ENCODE measurements at regions not wholly inside any gene's neighbourhood (a gene's known extent, or its start where the extent isn't known, plus 50 kb on each side); places are given as distances from the start of the nearest gene placed in this dataset.

- TF ChIP-seq ZNF543 (CRISPR knock-in tag; IDR thresholded peaks at IDR 0.05) = no peak
- no peak for TF ChIP-seq NFIB (CRISPR knock-in tag; IDR thresholded peaks at IDR 0.05; ENCODE audit: borderline replicate concordance)
- 0 out of 2 replicates have a peak, but pooled peaks have one; percentile 85 for TF ChIP-seq ZNF383 (CRISPR knock-in tag; IDR thresholded peaks at IDR 0.05; ENCODE audit: borderline replicate concordance)
- TF ChIP-seq, protein P1, sequence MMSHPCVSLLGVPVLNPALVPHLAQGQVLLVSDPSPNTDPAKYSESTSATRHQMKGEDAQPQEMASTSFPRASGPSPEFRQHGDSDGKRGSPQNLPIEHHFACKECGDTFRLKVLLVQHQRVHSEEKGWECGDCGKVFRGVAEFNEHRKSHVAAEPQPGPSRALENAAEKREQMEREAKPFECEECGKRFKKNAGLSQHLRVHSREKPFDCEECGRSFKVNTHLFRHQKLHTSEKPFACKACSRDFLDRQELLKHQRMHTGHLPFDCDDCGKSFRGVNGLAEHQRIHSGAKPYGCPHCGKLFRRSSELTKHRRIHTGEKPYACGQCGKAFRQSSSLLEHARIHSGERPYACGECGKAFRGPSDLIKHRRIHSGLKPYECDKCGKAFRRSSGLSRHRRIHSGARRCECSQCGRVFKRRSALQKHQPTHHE (CRISPR knock-in tag; IDR thresholded peaks at IDR 0.05; ENCODE audit: borderline replicate concordance) = peak; percentile 76; the same call in 1 of the 2 replicates
- TF ChIP-seq ZNF724P (CRISPR knock-in tag; IDR thresholded peaks at IDR 0.05; ENCODE audit: borderline replicate concordance) = peak; percentile 26; the same call in 1 of the 2 replicates
- TF ChIP-seq THAP9 (CRISPR knock-in tag; IDR thresholded peaks at IDR 0.05; ENCODE audit: borderline replicate concordance) = no peak
- TF ChIP-seq BCL6 (CRISPR knock-in tag; IDR thresholded peaks at IDR 0.05) = peak; percentile 94
- TF ChIP-seq ZNF569 (CRISPR knock-in tag; IDR thresholded peaks at IDR 0.05; ENCODE audit: borderline replicate concordance) = no peak; the same call in 1 of the 2 replicates
- peak; percentile 60 for TF ChIP-seq TAF1 (CRISPR knock-in tag; IDR thresholded peaks at IDR 0.05)
- peak; percentile 78 for TF ChIP-seq ESRRA (CRISPR knock-in tag; IDR thresholded peaks at IDR 0.05; ENCODE audit: low read depth)
- TF ChIP-seq KLF13 (CRISPR knock-in tag; IDR thresholded peaks at IDR 0.05) = no peak
- TF ChIP-seq, protein P2, sequence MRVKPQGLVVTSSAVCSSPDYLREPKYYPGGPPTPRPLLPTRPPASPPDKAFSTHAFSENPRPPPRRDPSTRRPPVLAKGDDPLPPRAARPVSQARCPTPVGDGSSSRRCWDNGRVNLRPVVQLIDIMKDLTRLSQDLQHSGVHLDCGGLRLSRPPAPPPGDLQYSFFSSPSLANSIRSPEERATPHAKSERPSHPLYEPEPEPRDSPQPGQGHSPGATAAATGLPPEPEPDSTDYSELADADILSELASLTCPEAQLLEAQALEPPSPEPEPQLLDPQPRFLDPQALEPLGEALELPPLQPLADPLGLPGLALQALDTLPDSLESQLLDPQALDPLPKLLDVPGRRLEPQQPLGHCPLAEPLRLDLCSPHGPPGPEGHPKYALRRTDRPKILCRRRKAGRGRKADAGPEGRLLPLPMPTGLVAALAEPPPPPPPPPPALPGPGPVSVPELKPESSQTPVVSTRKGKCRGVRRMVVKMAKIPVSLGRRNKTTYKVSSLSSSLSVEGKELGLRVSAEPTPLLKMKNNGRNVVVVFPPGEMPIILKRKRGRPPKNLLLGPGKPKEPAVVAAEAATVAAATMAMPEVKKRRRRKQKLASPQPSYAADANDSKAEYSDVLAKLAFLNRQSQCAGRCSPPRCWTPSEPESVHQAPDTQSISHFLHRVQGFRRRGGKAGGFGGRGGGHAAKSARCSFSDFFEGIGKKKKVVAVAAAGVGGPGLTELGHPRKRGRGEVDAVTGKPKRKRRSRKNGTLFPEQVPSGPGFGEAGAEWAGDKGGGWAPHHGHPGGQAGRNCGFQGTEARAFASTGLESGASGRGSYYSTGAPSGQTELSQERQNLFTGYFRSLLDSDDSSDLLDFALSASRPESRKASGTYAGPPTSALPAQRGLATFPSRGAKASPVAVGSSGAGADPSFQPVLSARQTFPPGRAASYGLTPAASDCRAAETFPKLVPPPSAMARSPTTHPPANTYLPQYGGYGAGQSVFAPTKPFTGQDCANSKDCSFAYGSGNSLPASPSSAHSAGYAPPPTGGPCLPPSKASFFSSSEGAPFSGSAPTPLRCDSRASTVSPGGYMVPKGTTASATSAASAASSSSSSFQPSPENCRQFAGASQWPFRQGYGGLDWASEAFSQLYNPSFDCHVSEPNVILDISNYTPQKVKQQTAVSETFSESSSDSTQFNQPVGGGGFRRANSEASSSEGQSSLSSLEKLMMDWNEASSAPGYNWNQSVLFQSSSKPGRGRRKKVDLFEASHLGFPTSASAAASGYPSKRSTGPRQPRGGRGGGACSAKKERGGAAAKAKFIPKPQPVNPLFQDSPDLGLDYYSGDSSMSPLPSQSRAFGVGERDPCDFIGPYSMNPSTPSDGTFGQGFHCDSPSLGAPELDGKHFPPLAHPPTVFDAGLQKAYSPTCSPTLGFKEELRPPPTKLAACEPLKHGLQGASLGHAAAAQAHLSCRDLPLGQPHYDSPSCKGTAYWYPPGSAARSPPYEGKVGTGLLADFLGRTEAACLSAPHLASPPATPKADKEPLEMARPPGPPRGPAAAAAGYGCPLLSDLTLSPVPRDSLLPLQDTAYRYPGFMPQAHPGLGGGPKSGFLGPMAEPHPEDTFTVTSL (CRISPR knock-in tag; IDR thresholded peaks at IDR 0.05; ENCODE audit: borderline replicate concordance) = peak; percentile 89; the same call in 1 of the 2 replicates
- peak; percentile 74; the same call in 1 of the 2 replicates for TF ChIP-seq LCORL (IDR thresholded peaks at IDR 0.05)
- TF ChIP-seq LCORL (CRISPR knock-in tag; IDR thresholded peaks at IDR 0.05) = peak; percentile 92
- peak; percentile 96 for TF ChIP-seq IRF2 (CRISPR knock-in tag; IDR thresholded peaks at IDR 0.05)
- TF ChIP-seq ZNF34 (CRISPR knock-in tag; IDR thresholded peaks at IDR 0.05; ENCODE audit: borderline replicate concordance) = no peak
- no peak; the same call in 1 of the 2 replicates for TF ChIP-seq ZNF782 (CRISPR knock-in tag; IDR thresholded peaks at IDR 0.05; ENCODE audit: borderline replicate concordance)
- TF ChIP-seq ZNF572 (CRISPR knock-in tag; IDR thresholded peaks at IDR 0.05) = no peak
Observed at GRCh38 chr16:52611817-52612673, 65.1 kb upstream of the TOX3 start (continued).
